HG03565 (cell line): ENCODE measurements at regions not wholly inside any gene's neighbourhood (a gene's known extent, or its start where the extent isn't known, plus 50 kb on each side); places are given as distances from the start of the nearest gene placed in this dataset.

Experiments
- ATAC-seq: cut with Tn5 transposase; IDR thresholded peaks from one replicate; pipeline ENCODE4 v1.9.1; 2021; ENCODE audit warnings: mild to moderate bottlenecking, moderate library complexity; ENCODE audit not compliant: unreplicated experiment

- no peak for ATAC-seq
Observed at GRCh38 chr18:45298986-45299385, 316.3 kb upstream of the SLC14A2 start.

- no peak for ATAC-seq
Observed at GRCh38 chr18:45303026-45303425, 312.2 kb upstream of the SLC14A2 start.

DNA sequence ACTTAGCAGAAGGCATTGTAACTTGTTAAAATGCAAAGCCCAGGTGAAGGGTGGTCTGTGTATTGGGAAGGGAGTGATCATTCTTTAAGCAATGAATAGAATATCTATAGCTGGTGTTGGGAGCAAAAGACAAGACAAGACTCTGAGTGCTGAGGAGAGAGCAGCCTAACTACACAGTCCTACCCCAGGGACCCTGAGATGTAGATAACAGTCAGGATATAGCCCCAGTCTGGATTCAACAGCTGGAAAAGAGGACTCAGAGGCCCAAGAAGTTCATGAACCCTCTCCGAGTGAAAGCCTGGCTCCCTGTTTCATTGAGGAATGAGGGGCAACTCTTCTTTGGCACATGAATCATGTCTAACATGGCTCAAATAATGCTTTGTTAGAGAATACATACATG, 310.7 kb upstream of the SLC14A2 start:
- no peak for ATAC-seq

DNA sequence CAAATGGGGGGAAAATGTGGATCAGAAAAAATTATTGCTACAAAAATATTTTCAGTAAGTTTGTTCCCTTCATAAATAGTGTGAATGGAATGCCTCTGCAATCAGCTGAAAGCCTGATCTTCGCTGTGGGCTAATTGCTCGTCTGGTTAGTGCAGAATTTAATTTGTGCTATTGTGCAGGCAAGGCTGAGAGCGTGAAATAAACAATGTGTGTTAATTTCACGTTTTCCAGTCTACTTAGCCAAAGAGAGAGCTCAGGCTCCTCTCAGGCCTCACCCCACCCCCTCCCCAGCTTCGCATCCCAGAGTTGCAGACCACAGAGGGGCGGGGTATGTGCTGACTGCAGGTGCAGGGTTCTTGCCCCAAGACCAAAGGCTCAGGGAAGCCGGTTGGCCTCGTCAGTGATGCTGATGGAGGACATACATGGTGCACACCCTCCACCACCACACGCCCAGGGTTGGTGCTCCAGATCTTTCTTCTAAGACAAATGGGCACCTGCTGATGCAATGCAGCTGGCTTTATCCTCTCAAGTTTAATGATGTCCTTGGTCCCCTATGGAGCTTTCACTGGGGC, 302.6 kb upstream of the SLC14A2 start:
- no peak for ATAC-seq

GRCh38 chr18:45316127-45316526, 299.1 kb upstream of the SLC14A2 start:
- no peak for ATAC-seq

DNA sequence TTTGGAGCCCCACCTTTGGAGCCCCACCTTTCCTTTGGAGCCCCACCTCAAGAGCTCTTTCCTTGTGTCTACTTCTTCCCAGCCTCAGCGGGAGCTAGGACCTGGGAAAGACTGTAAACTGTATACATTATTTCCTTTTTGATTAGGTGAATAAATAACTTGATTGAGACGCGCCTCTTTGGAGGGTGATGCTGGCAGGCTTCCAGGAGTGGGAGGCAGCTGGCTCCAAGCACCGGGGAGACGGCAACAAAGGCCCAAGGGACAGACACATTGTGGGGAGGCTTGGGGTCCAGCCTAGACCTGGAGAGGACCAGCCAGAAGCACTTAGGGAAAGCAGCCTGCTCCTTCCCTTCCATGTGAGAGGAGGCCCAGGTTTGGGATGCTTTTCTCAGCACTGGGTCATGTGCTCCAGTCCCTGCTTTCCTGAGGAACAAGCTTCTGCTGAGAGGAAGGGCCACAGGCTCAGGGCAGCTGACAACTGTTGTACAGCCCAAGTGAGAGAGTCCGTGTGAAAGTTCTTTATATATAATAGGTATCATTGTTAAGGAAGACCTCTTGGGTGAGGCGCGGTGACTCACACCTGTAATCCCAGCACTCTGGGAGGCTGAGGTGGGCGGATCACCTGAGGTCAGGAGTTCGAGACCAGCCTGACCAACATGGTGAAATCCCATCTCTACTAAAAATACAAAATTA, 297.2 kb upstream of the SLC14A2 start:
- ATAC-seq = no peak

- no peak for ATAC-seq
Observed at GRCh38 chr18:45320724-45321123, 294.6 kb upstream of the SLC14A2 start.

GRCh38 chr18:45321520-45321919, 293.8 kb upstream of the SLC14A2 start:
- no peak for ATAC-seq

DNA sequence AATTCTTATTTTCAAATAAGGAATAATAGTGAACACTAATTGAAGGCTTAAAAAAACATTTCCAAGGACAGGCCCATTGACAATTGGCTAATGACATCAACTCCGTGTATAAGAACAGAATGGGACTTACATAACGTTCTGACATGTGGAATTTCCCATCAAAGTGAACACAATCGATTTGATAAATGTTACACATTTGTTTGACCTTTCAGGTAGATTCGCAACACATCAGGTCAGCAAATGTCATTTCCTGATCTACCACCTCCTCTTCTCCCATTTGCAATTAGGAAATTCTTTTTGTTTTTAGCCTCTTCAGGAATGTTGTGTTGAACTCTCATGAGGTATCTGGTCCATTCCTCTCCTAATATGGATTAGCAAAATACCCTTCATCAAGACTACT, 292.9 kb upstream of the SLC14A2 start:
- ATAC-seq = no peak

DNA sequence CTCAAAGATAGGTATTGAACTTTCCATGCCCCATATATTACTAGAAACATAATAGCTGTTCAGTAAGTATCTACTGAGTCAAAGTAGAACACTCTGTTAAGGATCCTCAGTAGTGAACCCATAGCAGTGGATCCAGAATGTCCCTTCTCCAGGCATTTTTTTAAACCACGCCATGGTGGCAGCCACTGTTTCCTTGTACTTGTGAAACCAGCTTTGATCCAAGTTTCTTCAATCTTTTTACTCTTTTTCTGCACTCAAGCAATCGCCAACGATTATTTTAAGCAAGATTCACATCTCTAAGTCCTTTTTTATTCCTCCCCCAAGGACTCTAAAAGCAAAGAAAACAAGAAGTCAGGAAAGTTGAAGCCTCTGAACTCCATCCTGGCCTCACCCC, 291.2 kb upstream of the SLC14A2 start:
- ATAC-seq = no peak

GRCh38 chr18:45324495-45325113, 290.7 kb upstream of the SLC14A2 start:
- ATAC-seq = no peak

DNA sequence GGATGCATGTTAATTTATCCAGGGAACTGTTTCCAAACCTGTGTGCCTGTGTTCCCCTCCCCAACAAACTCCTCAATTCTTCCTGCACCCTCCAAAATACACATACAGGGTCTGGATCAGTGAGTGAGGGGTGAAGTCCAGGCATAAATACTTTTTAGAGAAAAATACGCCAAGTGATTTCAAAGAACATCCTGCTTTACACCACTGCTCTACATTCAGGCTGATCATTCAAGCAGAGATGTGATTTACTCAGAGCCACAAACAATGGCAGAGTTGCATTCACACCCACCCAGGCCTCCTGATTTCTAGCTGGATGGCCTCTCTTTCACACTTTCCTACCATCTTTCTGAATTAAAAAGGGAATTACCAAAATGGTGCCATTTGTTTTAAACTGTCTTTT, 289.5 kb upstream of the SLC14A2 start:
- no peak for ATAC-seq

DNA sequence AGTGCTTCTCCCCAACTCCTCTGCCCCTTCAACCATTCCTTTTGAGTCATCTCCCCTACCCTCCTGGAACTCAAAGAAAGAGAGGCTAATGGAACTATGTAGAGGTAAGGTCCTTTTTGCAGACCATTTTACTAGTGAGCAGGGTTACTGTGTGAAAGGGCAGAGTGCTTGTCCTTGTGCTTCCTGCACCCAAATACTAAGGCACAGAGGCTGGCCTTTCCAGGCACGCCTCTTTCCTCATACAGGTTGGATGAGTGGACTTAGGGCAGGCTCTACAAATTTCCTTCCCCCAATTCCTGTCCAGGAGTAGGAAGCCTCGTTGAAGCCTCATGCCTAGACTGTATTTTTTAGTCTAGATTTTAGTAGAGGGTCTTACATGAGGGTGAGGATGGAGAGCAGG, 288.8 kb upstream of the SLC14A2 start:
- ATAC-seq = no peak

DNA sequence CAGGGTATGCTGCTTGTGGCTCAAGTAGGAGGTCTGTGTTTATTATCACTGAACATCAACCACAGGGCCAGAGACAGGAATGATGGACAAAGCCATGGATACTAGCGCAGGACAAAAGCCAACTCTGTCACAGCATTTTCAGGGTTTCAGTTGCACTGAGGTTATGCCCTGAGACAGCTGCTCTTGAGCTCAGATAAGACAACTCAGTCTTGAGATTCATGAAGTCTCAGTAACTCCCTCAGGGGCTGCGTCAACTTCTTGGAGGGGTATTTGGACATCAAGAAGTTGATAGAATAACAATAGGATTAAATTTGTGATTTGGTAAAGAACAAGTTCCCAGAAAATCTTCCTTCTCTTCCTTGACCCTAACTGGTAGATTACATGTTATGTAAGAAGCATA, 287.0 kb upstream of the SLC14A2 start:
- no peak for ATAC-seq

- no peak for ATAC-seq
Observed at GRCh38 chr18:45328811-45329210, 286.5 kb upstream of the SLC14A2 start.

DNA sequence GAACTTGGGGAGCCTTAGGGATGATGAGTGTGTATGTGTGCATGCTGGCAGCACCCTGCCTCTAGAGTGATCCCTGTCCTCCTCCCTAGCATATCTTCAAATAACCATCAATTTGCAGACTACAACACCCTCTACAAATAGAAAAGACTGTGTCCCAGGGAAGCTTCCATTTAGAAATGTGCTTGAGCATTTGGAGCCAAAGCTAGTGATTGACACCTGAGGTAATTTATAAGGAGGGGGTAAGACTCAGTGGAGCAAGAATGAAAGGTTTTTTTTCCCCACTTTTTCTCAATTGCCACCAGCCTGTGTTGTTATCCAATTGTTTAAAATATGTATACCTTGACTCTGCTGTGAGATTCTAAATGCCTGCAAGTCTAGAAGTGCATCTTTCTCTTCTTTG, 286.0 kb upstream of the SLC14A2 start:
- no peak for ATAC-seq

GRCh38 chr18:45330170-45330594, 285.1 kb upstream of the SLC14A2 start:
- no peak for ATAC-seq

GRCh38 chr18:45332871-45333270, 282.4 kb upstream of the SLC14A2 start:
- no peak for ATAC-seq

DNA sequence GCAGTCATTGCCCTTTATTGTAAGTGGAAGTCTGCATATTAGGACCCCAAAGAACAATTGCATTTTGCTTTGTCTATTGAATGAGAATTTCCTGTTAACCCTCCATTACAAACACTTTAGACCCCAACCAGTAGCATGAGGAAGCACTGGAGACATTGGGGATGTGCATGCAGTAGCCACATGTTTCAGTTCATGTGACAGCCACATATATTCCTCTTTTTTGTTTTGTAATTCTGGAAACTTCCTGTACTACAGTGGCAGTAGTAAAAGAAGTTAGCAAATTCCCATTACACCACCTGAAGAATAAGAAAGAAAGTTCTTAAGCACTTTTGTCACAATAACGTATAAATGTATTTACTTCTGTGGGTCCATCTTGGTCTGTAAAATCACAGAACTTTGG, 281.1 kb upstream of the SLC14A2 start:
- ATAC-seq = no peak

GRCh38 chr18:45335282-45336043, 279.8 kb upstream of the SLC14A2 start:
- ATAC-seq = no peak

DNA sequence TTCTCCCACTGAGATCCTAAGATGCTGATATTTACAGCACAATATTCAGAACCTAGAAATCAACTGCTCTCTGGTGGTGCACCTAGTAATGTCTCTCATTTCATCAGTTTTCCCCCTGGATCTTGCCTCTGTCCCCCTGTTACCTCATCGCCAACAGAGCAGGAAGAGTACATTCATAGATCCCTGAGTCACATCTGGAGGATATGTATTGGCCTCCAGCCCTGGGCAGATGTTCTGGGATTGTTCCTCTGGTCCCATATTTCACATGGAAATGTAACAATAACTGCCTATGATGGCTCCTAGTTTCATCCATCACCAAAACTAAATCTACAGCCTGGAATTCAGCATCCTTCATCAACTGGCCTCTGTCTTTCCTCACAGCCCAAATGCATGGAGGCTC, 278.8 kb upstream of the SLC14A2 start:
- ATAC-seq = no peak

DNA sequence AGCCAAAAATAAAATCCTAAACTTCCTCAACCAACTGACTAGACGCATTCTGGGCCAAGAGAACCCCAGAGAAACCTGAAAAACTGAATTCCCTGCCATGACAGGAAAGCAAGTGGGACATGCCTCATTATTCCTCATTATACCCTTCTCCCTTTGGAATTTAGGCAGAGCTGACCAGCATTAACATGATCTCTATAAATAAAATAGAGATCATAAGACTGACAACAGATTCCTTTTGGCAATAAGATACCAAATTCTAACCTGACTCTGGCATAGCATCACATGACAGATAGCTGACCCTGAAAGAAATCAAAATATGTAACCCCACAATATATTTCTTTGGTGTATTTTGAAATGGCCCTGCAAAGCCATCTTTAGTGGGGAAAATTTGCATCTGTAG, 277.8 kb upstream of the SLC14A2 start:
- ATAC-seq = no peak
